Mesothelial cell of epicardium (in vitro differentiated cells): ENCODE measurements at regions not wholly inside any gene's neighbourhood (a gene's known extent, or its start where the extent isn't known, plus 50 kb on each side); places are given as distances from the start of the nearest gene placed in this dataset.

Experiments used
- DNase-seq, 2 experiments: peaks; one replicate each; pipeline ENCODE4 v3.0.0; 2021; ENCODE audit warnings: low spot score in 2 of 2; ENCODE audit not compliant: unreplicated experiment in 2 of 2
- H3K27ac Mint-ChIP-seq: 2 replicates; pipeline ENCODE4 v1.8.0; 2021; ENCODE audit warnings: mixed read lengths
- H3K27me3 Mint-ChIP-seq: 2 replicates; pipeline ENCODE4 v1.8.0; 2021; ENCODE audit warnings: low read depth, mixed read lengths
- H3K36me3 Mint-ChIP-seq: 2 replicates; pipeline ENCODE4 v1.8.0; 2021; ENCODE audit warnings: mixed read lengths
- H3K4me1 Mint-ChIP-seq: 2 replicates; pipeline ENCODE4 v1.8.0; 2021; ENCODE audit warnings: mixed read lengths
- H3K4me3 Mint-ChIP-seq: 2 replicates; pipeline ENCODE4 v1.8.0; 2021; ENCODE audit warnings: mild to moderate bottlenecking, moderate library complexity, mixed read lengths
- H3K9me3 Mint-ChIP-seq: 2 replicates; pipeline ENCODE4 v1.8.0; 2021; ENCODE audit warnings: mixed read lengths
- CTCF ChIP-seq: fragments of 200-600 bp; sonication (generic); IDR thresholded peaks from one replicate; pipeline ENCODE4 v1.5.0; 2021; ENCODE audit warnings: antibody characterized with exemption; ENCODE audit not compliant: unreplicated experiment

GRCh38 chr2:19805266-19805665 is 96.5 kb downstream of the TTC32 start:
- peaks cover 12% of the 10 kb centered on the region for H3K4me1 Mint-ChIP-seq
- DNase-seq = no peak
- no peak overlapping the region for H3K4me3 Mint-ChIP-seq
- no peaks in the 10 kb centered on the region for H3K36me3 Mint-ChIP-seq
- no peaks in the 10 kb centered on the region for H3K9me3 Mint-ChIP-seq
- no peaks in the 10 kb centered on the region for H3K27me3 Mint-ChIP-seq
- H3K27ac Mint-ChIP-seq = no peak overlapping the region
- no peak for TF ChIP-seq CTCF

GRCh38 chr2:19804639-19805260 is 97.0 kb downstream of the TTC32 start:
- no peak overlapping the region for H3K27ac Mint-ChIP-seq
- H3K36me3 Mint-ChIP-seq = no peaks in the 10 kb centered on the region
- no peaks in the 10 kb centered on the region for H3K27me3 Mint-ChIP-seq
- DNase-seq = no peak
- no peak for TF ChIP-seq CTCF
- H3K4me1 Mint-ChIP-seq = peaks cover 14% of the 10 kb centered on the region
- no peaks in the 10 kb centered on the region for H3K9me3 Mint-ChIP-seq
- H3K4me3 Mint-ChIP-seq = no peak overlapping the region

GRCh38 chr2:19802086-19802841 is 99.5 kb downstream of the TTC32 start:
- no peak for TF ChIP-seq CTCF
- Mint-ChIP-seq H3K27me3 (no peaks in the 10 kb centered on the region), H3K9me3 (no peaks in the 10 kb centered on the region), H3K4me1 (peaks cover 14% of the 10 kb centered on the region), H3K4me3 (no peak overlapping the region), H3K36me3 (no peaks in the 10 kb centered on the region), H3K27ac (no peak overlapping the region)
- DNase-seq = no peak

- DNase-seq = no peak
- no peak for TF ChIP-seq CTCF
- no peaks in the 10 kb centered on the region for H3K9me3 Mint-ChIP-seq
- no peaks in the 10 kb centered on the region for H3K36me3 Mint-ChIP-seq
- H3K4me1 Mint-ChIP-seq = peaks cover 14% of the 10 kb centered on the region
- H3K27ac Mint-ChIP-seq = peak overlapping the region; percentile 26
- H3K27me3 Mint-ChIP-seq = no peaks in the 10 kb centered on the region
- H3K4me3 Mint-ChIP-seq = no peak overlapping the region
Measured at GRCh38 chr2:19801367-19802080, 100.3 kb downstream of the TTC32 start.

- Mint-ChIP-seq H3K27ac (no peak overlapping the region), H3K36me3 (no peaks in the 10 kb centered on the region), H3K4me1 (peaks cover 14% of the 10 kb centered on the region), H3K27me3 (no peaks in the 10 kb centered on the region), H3K9me3 (no peaks in the 10 kb centered on the region), H3K4me3 (no peak overlapping the region)
- TF ChIP-seq CTCF = no peak
- DNase-seq = no peak
Measured at GRCh38 chr2:19800796-19801195, 101.0 kb downstream of the TTC32 start.
